Activated CD4-positive, CD25-positive, alpha-beta regulatory T cell treated with anti-CD3 and anti-CD28 coated beads, Interleukin-2, amount 50 U/mL, for 24 hours (primary cell): ENCODE measurements at regions not wholly inside any gene's neighbourhood (a gene's known extent, or its start where the extent isn't known, plus 50 kb on each side); places are given as distances from the start of the nearest gene placed in this dataset.
"Not testable (repeated sequence)": the region's sequence is repeated elsewhere in the genome, so short reads cannot be mapped to it uniquely, and the experiment has no call there.

Experiments
- ATAC-seq, 2 donors: fragments of 150-1000 bp; cut with Tn5 transposase; one replicate each; pipeline ENCODE4 v1.10.0; 2021; ENCODE audit warnings: mild to moderate bottlenecking in 1 of 2, moderate library complexity in 1 of 2

- no peak for ATAC-seq
Observed at GRCh38 chr6:112464901-112465665, 118.0 kb downstream of the RFPL4B start.

GRCh38 chr6:112466373-112467151, 119.4 kb downstream of the RFPL4B start:
- no peak for ATAC-seq

- ATAC-seq: no peak
Observed at GRCh38 chr6:112468359-112468758, 121.2 kb downstream of the RFPL4B start.

GRCh38 chr6:112469306-112469705, 122.2 kb downstream of the RFPL4B start:
- ATAC-seq: no peak

GRCh38 chr6:112470376-112470775, 123.2 kb downstream of the RFPL4B start:
- ATAC-seq: no peak

GRCh38 chr6:112470950-112471349, 123.8 kb downstream of the RFPL4B start:
- ATAC-seq: no peak

GRCh38 chr6:112475083-112475482, 128.0 kb downstream of the RFPL4B start:
- ATAC-seq: no peak

GRCh38 chr6:112477125-112477524, 130.0 kb downstream of the RFPL4B start:
- ATAC-seq: no peak

GRCh38 chr6:112478036-112478435, 130.9 kb downstream of the RFPL4B start:
- ATAC-seq: no peak

- ATAC-seq: not testable (repeated sequence)
Observed at GRCh38 chr6:112479975-112480374, 132.8 kb downstream of the RFPL4B start.

GRCh38 chr6:112480553-112480952, 133.4 kb downstream of the RFPL4B start:
- no peak for ATAC-seq

- ATAC-seq: no peak
Observed at GRCh38 chr6:112481211-112481610, 134.1 kb downstream of the RFPL4B start.

- no peak for ATAC-seq
Observed at GRCh38 chr6:112482373-112482772, 135.2 kb downstream of the RFPL4B start.

GRCh38 chr6:112485120-112485826, 138.1 kb downstream of the RFPL4B start:
- ATAC-seq: no peak

- ATAC-seq: no peak
Observed at GRCh38 chr6:112485827-112486212, 138.7 kb downstream of the RFPL4B start.

GRCh38 chr6:112486454-112486853, 139.3 kb downstream of the RFPL4B start:
- no peak for ATAC-seq

- ATAC-seq: no peak
Observed at GRCh38 chr6:112488238-112488637, 141.1 kb downstream of the RFPL4B start.

GRCh38 chr6:112501705-112502104, 154.6 kb downstream of the RFPL4B start:
- ATAC-seq: no peak

GRCh38 chr6:112502351-112503090, 155.4 kb downstream of the RFPL4B start:
- no peak for ATAC-seq

GRCh38 chr6:112503091-112503596, 156.0 kb downstream of the RFPL4B start:
- no peak for ATAC-seq

- no peak for ATAC-seq
Observed at GRCh38 chr6:112504621-112505020, 157.5 kb downstream of the RFPL4B start.

GRCh38 chr6:112511441-112511840, 164.3 kb downstream of the RFPL4B start:
- ATAC-seq: no peak

GRCh38 chr6:112513175-112513574, 166.0 kb downstream of the RFPL4B start:
- ATAC-seq: no peak
